Activated CD8-positive, alpha-beta T cell treated with anti-CD3 and anti-CD28 coated beads for 36 hours (primary cell): ENCODE measurements at regions not wholly inside any gene's neighbourhood (a gene's known extent, or its start where the extent isn't known, plus 50 kb on each side); places are given as distances from the start of the nearest gene placed in this dataset.

Source experiments
- ATAC-seq: fragments of 200-7000 bp; cut with Tn5 transposase; one replicate; pipeline ENCODE4 v1.10.0; 2021; ENCODE audit warnings: mild to moderate bottlenecking, moderate library complexity
- CTCF ChIA-PET: fragments of 350-600 bp; sonication (Branson Sonifier 250); formaldehyde crosslinking; loops from one replicate; lab custom pipeline; 2021; ENCODE audit warnings: antibody characterized with exemption; lab: Charles Lee
- POLR2A ChIA-PET: fragments of 350-600 bp; sonication (Branson Sonifier 250); formaldehyde crosslinking; loops from one replicate; lab custom pipeline; 2021; ENCODE audit warnings: antibody characterized with exemption; lab: Charles Lee
- DNase-seq: peaks from one replicate; pipeline ENCODE4 v3.0.0-alpha.2; 2020
- H3K27ac Mint-ChIP-seq: one replicate; pipeline ENCODE4 v1.8.0; 2021; ENCODE audit warnings: mild to moderate bottlenecking, mixed read lengths
- H3K27me3 Mint-ChIP-seq: one replicate; pipeline ENCODE4 v1.8.0; 2021; ENCODE audit warnings: mixed read lengths
- H3K36me3 Mint-ChIP-seq: one replicate; pipeline ENCODE4 v1.8.0; 2021; ENCODE audit warnings: low read depth, mixed read lengths
- H3K4me1 Mint-ChIP-seq: one replicate; pipeline ENCODE4 v1.8.0; 2021; ENCODE audit warnings: low read depth, mixed read lengths
- H3K4me3 Mint-ChIP-seq: one replicate; pipeline ENCODE4 v1.8.0; 2021; ENCODE audit warnings: mild to moderate bottlenecking, moderate library complexity, mixed read lengths
- H3K9me3 Mint-ChIP-seq: one replicate; pipeline ENCODE4 v1.8.0; 2021; ENCODE audit warnings: mixed read lengths
- CTCF ChIP-seq: fragments of 200-600 bp; IDR thresholded peaks from one replicate; pipeline ENCODE4 v1.8.0; 2022; ENCODE audit warnings: antibody characterized with exemption, mild to moderate bottlenecking
- intact Hi-C: fragments of 100-400 bp; cut with micrococcal nuclease; formaldehyde crosslinking; loops from one replicate; pipeline ENCODE4 v1.10.0; 2022

GRCh38 chr7:128177768-128178550 lies 63.1 kb upstream of the LEP start:
- no peak overlapping the region for H3K27ac Mint-ChIP-seq
- peaks cover 6% of the 10 kb centered on the region for H3K27me3 Mint-ChIP-seq
- H3K4me1 Mint-ChIP-seq, result no peaks in the 10 kb centered on the region
- no peak for TF ChIP-seq CTCF
- H3K9me3 Mint-ChIP-seq, result no peaks in the 10 kb centered on the region
- intact Hi-C loops, result no loop called here
- H3K36me3 Mint-ChIP-seq, result no peaks in the 10 kb centered on the region
- DNase-seq, result no peak
- ChIA-PET POLR2A (interaction anchor here (1.4 kb wide), 1 partner anchor 13 kb away, joined by 3 read pairs; no protein-coding TSS in a partner anchor), CTCF (interaction anchor here (1.5 kb wide), 1 partner anchor 42 kb away, joined by 8 read pairs; no protein-coding TSS in a partner anchor)
- H3K4me3 Mint-ChIP-seq, result no peak overlapping the region
- no peak for ATAC-seq

DNA sequence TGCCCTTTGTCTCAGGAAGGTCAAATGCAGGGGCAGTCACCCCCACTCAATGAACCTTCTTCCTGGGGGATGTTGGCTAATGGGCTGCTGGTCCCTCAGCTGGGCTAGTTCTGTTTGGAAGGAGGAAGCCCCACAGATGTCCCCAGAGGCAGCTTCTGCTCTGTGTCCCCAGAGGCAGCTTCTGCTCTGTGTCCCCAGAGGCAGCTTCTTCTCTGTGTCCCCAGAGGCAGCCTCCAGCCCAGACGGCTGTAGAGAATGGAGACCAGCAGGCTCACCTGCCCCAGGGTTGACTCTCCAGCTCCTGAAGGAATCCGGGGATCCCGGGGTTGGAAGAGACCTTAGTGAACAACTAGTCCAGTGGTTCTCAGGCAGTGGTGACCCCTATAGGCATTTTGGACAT lies 62.5 kb upstream of the LEP start:
- Mint-ChIP-seq H3K27ac (no peak overlapping the region), H3K4me1 (no peaks in the 10 kb centered on the region), H3K27me3 (peaks cover 6% of the 10 kb centered on the region), H3K4me3 (no peak overlapping the region), H3K9me3 (no peaks in the 10 kb centered on the region), H3K36me3 (no peaks in the 10 kb centered on the region)
- CTCF ChIA-PET, result interaction anchor here (1.5 kb wide), 1 partner anchor 43 kb away, joined by 8 read pairs; no protein-coding TSS in a partner anchor
- intact Hi-C loops, result no loop called here
- TF ChIP-seq CTCF, result no peak
- POLR2A ChIA-PET, result interaction anchor here (1.4 kb wide), 1 partner anchor 12 kb away, joined by 3 read pairs; no protein-coding TSS in a partner anchor
- DNase-seq (no peak), ATAC-seq (no peak)

DNA sequence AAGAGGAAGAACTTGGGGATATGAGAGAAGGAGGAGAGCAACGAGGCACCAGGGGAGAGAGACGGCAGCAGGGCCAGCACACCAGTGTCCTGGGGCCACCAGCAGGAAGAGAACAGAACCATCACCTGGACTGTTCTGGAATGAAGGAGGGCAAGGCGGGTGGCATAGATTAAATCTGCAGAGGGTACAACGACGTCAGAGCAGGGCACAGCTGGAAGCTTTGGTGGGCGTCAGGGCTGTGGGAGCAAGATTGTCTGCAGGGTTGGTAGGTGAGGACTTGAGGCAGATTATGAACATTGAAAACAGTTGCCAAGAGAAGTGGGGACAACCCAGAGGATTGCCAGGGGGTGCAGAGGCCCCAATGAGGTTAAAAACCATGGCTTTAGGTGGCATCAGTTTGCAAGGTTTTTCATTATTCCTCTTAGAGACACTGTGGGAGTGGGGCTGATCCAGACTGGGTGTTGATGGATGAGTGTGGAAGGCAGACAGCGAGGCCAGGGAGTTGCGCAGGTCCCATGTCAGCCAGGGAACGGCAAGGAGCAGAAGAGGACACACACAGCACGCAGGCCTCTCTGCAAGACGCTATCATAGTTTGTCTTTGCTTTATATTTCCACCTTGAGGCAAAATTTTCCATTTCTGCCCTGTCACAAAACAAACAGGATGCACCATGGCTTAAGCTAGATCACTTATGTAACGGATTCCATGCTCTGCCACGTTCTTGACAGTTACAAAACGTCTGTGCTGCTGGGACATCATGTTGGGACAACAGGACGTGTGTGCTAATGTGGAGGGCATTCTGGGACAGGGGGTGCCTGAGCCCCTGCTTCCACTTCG lies 52.5 kb upstream of the LEP start:
- Mint-ChIP-seq H3K4me3 (no peak overlapping the region), H3K36me3 (no peaks in the 10 kb centered on the region), H3K9me3 (peaks cover under 1% of the 10 kb centered on the region), H3K4me1 (no peaks in the 10 kb centered on the region), H3K27ac (no peak overlapping the region), H3K27me3 (peaks cover 27% of the 10 kb centered on the region)
- no peak for ATAC-seq
- ChIA-PET POLR2A (no interaction called here), CTCF (interaction anchor here (1.4 kb wide), 1 partner anchor 21 kb away, joined by 4 read pairs; no protein-coding TSS in a partner anchor)
- intact Hi-C loops, result no loop called here
- TF ChIP-seq CTCF, result no peak
- DNase-seq, result no peak

DNA sequence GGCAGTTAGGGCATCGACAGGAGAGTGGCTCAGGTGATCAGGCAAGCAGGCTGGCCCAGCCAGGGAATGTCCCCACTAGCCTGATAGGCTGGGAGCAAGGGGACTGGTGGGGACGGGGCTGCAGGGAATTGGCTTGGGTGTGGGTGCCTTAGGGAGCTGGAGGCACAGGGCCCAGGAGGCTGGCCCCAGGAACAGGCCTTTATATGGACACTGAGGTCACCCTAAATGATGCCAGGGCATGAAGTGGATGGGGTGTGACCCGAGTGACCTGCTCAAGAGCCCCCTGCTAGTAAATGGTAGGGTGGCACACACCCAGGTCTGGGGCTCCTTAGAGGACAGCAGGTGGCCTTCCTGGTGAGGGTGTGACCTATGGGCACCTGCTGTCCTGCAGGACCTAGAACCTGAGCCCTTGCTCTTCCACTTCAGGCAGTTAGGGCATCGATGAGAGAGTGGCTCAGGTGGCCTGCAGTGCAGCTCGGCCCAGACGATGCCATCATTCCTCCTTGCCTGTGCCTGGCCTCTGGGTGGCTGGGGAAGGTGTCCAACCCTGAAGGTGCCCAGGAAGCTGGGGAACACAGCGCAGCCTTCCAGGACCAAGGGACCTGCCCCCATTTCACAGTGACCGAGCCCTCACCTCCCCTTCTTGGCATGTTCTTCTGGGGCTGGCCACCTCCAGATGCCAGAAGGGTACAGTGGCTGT lies 51.7 kb upstream of the LEP start:
- no peak for TF ChIP-seq CTCF
- Mint-ChIP-seq H3K9me3 (peaks cover 6% of the 10 kb centered on the region), H3K36me3 (no peaks in the 10 kb centered on the region), H3K27ac (no peak overlapping the region), H3K27me3 (peaks cover 27% of the 10 kb centered on the region), H3K4me3 (no peak overlapping the region), H3K4me1 (no peaks in the 10 kb centered on the region)
- intact Hi-C loops, result no loop called here
- DNase-seq (no peak), ATAC-seq (no peak)
- CTCF ChIA-PET, result interaction anchor here (1.4 kb wide), 1 partner anchor 20 kb away, joined by 4 read pairs; no protein-coding TSS in a partner anchor
- POLR2A ChIA-PET, result no interaction called here
